Inferior parietal cortex (tissue), 1 donor: ENCODE measurements at regions not wholly inside any gene's neighbourhood (a gene's known extent, or its start where the extent isn't known, plus 50 kb on each side); places are given as distances from the start of the nearest gene placed in this dataset.
"Not testable (repeated sequence)": the region's sequence is repeated elsewhere in the genome, so short reads cannot be mapped to it uniquely, and the experiment has no call there.

Source experiments
- DNase-seq: peaks from one replicate; pipeline ENCODE4 v3.0.0-alpha.2; 2016; ENCODE audit errors: extremely low spot score

DNA sequence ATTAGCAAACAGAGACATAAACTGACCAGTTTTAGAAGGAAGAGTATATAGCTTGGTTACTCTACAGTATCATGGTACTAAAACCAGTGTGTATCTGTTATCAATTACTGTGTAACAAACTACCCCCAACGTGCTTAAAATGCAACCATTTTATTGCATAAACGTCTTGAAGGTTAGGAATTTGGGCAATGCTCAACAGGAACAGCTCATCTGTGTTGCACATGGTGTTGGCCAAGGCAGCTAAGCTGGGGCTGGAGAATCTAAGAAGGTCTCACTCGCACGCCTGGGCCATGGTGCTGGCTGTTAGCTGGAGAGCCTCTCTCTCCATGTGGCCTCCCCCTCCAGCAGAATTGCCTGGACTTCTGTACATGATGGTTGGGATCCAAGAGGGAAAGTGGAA lies 81.2 kb upstream of the THBS1 start:
- DNase-seq, result no peak

- no peak for DNase-seq
These were observed 79.4 kb upstream of the THBS1 start for GRCh38 chr15:39501366-39502081.

GRCh38 chr15:39502082-39502447 lies 78.8 kb upstream of the THBS1 start:
- no peak for DNase-seq

DNA sequence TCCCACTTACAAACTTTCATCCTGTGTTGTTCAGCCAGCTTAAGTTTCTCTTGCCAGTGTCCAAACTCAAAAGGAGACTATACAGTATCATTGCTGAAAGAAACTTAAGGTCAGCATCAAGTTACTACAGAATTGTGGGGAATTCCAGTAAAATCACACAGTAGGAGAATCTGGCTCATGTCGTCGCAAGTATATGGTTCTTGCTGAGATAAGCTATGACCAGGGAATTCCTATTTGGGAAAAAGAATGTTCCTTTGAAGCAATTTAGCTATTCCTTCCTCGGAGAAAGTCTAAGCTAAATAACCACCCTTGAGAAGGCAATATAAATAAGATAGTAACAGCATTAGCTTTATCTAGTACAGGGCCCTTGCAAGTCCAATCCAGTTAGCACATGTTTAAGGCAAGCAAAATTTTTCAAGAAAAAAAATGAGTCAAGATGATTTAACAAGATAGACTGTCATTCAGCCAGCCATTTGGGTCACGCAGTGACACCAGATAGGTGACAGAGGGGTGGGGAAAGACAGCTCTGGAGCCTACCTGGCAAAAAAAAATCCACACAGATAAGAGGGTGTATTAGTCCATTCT lies 78.2 kb upstream of the THBS1 start:
- no peak for DNase-seq

GRCh38 chr15:39503526-39503925 lies 77.4 kb upstream of the THBS1 start:
- DNase-seq, result no peak

DNA sequence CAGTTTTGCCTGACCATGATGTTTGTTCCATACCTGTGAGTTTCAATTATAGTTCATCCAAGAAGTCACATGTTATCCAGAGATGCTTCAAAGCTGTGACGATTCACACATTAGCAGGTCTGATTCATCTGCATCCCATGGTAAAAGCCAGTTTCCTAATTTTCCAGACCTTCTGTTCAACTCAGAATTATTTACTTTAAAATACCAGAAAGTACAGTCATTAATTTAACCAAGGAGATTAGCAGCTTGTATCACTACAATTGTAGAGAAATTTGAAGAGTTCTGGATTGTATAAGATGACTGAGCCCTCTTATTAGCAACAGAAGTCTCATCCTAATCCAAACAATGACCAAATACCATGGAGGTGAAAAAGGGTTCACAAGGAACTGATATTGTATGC lies 76.1 kb upstream of the THBS1 start:
- no peak for DNase-seq

DNA sequence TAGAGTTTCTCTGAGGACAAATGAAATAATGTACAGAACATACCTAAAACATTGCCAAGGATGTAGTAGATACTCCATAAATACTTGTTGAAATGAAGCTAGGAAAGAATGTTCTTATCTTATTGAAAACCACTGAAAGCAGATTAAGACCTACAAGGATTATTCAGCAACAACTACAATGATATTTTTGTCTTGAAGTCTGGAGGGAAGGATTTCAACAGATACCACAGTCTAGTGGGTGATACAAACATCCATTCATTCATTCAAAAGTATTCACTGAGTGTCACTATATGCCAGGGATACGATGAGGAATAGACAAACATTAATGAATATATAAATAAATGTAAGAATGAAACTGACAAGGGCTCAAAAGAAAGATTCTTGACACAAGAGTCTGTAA lies 74.7 kb upstream of the THBS1 start:
- DNase-seq, result no peak

DNA sequence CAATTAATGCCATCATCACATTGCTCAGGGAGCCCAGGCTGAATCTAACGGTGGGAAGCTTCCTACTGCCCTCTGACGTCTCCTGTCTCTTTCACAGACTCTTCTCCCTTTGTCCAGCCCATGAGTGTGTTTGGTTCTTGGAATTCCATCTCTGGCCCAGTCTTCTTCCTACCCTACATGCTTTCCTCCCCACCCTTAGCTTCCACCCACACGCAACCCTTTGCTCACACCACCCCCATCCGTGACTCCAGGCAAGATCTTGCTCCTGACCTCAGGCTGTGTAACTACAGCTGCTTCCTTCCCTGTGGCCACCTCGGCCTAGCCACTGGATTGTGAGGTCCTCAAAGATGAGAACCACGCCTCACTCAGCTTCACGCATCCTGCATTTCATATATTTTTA lies 72.3 kb upstream of the THBS1 start:
- no peak for DNase-seq

GRCh38 chr15:39510001-39510701 lies 70.7 kb upstream of the THBS1 start:
- no peak for DNase-seq

DNA sequence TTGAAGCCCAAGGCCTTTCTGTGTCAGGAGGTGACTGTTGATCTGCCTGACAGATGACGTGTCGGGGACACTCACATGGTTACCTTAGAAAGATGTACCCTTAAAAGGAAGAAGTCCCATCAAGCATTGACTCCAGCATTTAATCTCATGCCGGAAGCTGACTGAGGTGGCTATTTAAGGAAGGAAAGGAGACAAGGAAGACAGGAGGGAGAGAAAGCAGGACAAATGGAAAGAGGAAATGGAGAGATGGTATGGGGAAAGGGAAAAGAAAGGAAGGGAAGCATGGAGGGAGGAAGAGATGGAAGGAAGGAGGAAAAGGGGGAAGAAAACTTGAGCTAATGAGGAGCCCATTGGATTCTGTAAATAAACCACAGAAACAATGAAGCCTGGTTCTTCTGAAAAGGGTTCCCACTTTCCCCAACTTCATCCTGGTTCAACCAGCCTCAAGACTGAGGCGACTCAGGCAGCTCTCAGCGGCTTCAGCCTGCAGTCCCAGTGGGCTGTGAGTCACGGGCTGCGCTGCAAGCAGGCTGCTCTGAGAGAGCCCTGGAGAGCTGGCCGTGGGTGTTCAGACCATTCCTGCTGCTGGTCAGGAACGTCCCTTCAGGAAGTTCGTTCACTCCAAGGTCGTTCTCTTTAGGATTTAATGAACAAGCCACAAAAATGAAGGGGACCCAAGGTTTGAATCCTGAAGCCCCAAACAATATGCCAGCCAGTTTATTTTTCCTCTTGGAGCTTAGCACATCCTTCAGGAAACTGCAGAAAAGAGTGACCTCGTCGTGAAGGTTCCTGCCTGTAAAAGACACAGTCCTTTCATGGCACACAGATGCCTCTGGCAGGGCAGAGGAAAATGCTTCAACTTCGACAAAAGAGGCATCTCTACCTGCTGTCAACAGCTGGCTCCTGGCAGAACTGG lies 69.6 kb upstream of the THBS1 start:
- DNase-seq, result no peak

DNA sequence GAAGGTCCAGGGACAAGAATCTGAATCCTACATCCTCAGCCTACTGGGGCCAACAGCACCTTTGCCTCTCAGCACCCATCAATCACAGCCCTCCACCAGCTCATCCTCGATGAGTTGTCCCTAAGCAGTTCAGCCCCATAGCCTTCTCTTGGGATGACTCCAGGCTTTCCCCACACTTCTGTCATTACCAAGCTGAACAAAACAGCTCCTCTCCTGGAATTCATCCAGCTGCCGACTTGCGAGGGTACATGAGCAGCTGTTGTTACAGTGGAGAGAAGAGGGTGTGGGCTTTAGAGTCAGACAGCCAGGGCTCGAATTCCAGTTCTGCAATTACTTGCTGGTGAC lies 69.0 kb upstream of the THBS1 start:
- no peak for DNase-seq

GRCh38 chr15:39512643-39513042 lies 68.2 kb upstream of the THBS1 start:
- DNase-seq, result no peak

DNA sequence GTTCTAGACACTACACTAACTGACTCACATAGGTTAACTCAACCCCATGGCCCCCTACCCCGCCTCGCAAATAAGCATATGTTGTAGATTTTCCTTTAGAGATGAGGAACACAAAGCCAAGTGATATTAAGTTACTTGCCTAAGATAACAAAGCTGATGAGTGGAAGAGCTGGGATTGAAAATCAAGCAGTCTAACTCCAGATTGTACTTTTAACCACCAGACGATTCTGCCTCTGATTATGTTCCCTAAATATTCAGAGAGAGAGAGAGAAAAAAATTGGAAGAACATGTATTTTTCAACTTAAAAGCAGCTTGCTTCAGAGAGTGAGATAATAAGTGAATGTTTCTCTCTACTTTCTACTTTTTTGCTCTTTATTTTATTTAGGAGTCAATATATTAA lies 66.9 kb upstream of the THBS1 start:
- DNase-seq, result no peak

DNA sequence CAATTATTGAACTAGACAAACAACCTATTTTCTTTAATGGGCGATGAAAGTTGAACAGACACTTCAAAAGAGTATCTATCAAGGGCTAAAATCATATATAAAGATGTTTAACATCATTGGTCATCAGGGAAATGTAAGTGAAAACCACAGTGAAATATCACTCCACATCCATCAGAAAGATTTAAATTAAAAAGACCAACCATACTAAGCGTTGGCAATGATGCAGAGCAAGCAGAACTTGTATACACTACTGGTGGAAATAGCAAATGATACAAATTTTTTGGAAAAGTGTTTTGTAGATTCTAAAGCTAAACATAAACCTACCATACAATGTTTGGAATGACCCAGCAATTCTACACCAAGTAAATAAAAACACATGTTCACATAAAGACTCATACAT lies 65.9 kb upstream of the THBS1 start:
- DNase-seq, result no peak

DNA sequence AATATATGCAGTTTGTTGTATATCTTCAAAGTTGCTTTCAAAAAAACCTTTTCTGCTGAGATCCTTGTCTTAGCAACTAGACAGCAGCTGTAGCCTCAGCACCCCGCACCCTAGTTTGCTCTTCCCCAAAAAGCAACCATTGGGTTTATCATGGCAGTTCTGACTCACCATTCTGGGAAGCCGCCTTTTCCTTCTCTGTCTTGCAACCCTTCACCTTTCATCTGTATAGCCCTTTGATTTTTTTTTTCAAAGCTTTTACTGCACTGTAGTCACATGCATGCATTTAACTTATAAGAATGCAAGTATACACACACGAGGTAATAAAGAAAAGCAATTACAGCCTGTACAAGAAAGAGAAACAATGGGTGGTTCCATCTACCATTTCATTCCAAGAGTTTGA lies 65.1 kb upstream of the THBS1 start:
- no peak for DNase-seq

DNA sequence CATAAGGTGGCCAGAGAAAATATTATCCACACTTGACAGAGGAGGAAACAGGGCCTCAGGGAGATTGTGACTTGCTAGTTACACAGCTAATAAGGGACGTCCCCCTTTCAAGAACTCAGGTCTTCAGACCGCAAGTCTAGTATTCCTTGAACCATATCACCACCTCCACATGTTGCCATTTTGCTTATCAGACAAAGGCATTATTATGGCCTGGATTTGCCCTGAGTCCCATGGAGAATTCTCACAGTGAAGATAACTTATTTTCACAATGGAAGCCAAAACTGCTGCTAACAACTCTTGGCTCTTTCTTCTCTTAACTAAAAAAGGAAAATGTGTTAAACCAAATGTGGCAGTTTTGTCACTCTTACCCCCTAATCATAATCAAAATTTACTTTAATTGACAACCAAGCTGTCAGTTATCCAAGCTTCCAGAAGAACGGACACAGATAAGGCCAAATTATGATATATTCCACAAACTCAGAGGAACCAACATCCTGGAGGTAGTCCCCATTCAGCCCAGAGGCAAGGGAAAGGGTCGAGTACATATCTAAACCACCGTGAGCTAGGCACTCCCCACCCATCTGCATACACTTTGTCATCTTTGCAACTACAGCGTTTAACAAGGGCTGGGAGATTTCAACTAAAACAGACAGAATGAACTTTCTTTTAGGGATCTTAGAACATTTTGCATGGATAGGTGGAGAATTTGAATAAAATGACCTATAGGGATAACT lies 63.6 kb upstream of the THBS1 start:
- no peak for DNase-seq

DNA sequence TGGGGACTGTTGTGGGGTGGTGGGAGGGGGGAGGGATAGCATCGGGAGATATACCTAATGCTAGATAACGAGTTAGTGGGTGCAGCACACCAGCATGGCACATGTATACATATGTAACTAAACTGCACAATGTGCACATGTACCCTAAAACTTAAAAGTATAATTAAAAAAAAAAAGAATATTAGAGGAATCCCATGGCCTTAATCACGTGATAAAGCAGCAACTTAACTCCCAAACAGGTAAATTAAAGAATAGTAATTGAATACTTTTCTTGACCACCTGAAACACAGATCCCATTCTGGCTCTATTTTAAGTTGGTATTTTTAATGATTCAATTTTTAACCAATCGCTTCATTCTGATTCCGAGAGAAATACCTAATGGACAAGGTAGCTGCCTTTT lies 56.9 kb upstream of the THBS1 start:
- not testable (repeated sequence) for DNase-seq

- no peak for DNase-seq
These were observed 51.4 kb upstream of the THBS1 start for GRCh38 chr15:39529457-39529856.

GRCh38 chr15:39530480-39531342 lies 50.2 kb upstream of the THBS1 start:
- DNase-seq, result no peak
